Stimulated activated CD4-positive, alpha-beta T cell treated with anti-CD3 and anti-CD28 coated beads, Interleukin-12 subunit alpha, Interleukin-12 subunit beta, amount 100 ng/mL, for 4 hours (primary cell): ENCODE measurements at regions not wholly inside any gene's neighbourhood (a gene's known extent, or its start where the extent isn't known, plus 50 kb on each side); places are given as distances from the start of the nearest gene placed in this dataset.

Source experiments
- DNase-seq: peaks from one replicate; pipeline ENCODE4 v3.0.0-alpha.2; 2020

- no peak for DNase-seq
Measured at GRCh38 chr11:119520400-119520799, 97.4 kb upstream of the THY1 start.

GRCh38 chr11:119519796-119520195 is 96.8 kb upstream of the THY1 start:
- no peak for DNase-seq

- DNase-seq = no peak
Measured at GRCh38 chr11:119518746-119519730, 96.1 kb upstream of the THY1 start.

GRCh38 chr11:119515771-119516400 is 92.9 kb upstream of the THY1 start:
- DNase-seq = no peak

GRCh38 chr11:119513806-119514170 is 90.8 kb upstream of the THY1 start:
- DNase-seq = no peak

- DNase-seq = no peak
Measured at GRCh38 chr11:119513131-119513805, 90.3 kb upstream of the THY1 start.

- no peak for DNase-seq
Measured at GRCh38 chr11:119512369-119512768, 89.4 kb upstream of the THY1 start.

GRCh38 chr11:119511614-119512306 is 88.8 kb upstream of the THY1 start:
- no peak for DNase-seq

GRCh38 chr11:119509969-119510401 is 87.0 kb upstream of the THY1 start:
- peak; percentile 7 for DNase-seq

- DNase-seq = no peak
Measured at GRCh38 chr11:119509282-119509841, 86.4 kb upstream of the THY1 start.

- DNase-seq = no peak
Measured at GRCh38 chr11:119506436-119506835, 83.5 kb upstream of the THY1 start.

GRCh38 chr11:119505861-119506260 is 82.9 kb upstream of the THY1 start:
- no peak for DNase-seq

- DNase-seq = no peak
Measured at GRCh38 chr11:119505071-119505470, 82.1 kb upstream of the THY1 start.

GRCh38 chr11:119504371-119504770 is 81.4 kb upstream of the THY1 start:
- no peak for DNase-seq

GRCh38 chr11:119501777-119502405 is 78.9 kb upstream of the THY1 start:
- DNase-seq = no peak

- DNase-seq = no peak
Measured at GRCh38 chr11:119497717-119498116, 74.7 kb upstream of the THY1 start.

- DNase-seq = no peak
Measured at GRCh38 chr11:119496997-119497396, 74.0 kb upstream of the THY1 start.

GRCh38 chr11:119496469-119496868 is 73.5 kb upstream of the THY1 start:
- no peak for DNase-seq

GRCh38 chr11:119493712-119494111 is 70.7 kb upstream of the THY1 start:
- no peak for DNase-seq

- DNase-seq = no peak
Measured at GRCh38 chr11:119491753-119492510, 69.0 kb upstream of the THY1 start.

GRCh38 chr11:119490253-119491006 is 67.5 kb upstream of the THY1 start:
- no peak for DNase-seq
